ENCODE measurements at regions not wholly inside any gene's neighbourhood (a gene's known extent, or its start where the extent isn't known, plus 50 kb on each side); places are given as distances from the start of the nearest gene placed in this dataset.

DNA sequence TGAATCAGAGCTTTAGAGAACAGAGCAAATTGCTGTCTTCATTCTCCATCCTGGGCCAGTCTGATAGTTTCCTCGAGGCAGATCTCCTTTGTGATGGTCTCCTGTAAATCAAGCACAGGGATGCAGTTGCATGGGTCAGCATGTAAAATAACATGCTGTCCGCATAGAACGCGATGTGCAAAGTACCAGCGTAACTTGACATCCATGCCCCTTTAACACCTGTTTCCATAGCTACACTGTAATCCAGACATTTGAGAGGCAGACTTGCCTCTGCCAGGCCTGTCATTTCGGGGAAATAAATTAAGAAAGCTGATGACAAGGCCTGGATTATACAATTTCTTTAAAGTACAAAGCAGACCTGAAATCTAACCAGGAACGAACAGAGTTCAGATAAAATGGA is 413.5 kb downstream of the TLE4 start:
- no peak for TF ChIP-seq POLR2A (IDR thresholded peaks at IDR 0.05; ENCODE audit: low read depth)
- TF ChIP-seq, protein P1, sequence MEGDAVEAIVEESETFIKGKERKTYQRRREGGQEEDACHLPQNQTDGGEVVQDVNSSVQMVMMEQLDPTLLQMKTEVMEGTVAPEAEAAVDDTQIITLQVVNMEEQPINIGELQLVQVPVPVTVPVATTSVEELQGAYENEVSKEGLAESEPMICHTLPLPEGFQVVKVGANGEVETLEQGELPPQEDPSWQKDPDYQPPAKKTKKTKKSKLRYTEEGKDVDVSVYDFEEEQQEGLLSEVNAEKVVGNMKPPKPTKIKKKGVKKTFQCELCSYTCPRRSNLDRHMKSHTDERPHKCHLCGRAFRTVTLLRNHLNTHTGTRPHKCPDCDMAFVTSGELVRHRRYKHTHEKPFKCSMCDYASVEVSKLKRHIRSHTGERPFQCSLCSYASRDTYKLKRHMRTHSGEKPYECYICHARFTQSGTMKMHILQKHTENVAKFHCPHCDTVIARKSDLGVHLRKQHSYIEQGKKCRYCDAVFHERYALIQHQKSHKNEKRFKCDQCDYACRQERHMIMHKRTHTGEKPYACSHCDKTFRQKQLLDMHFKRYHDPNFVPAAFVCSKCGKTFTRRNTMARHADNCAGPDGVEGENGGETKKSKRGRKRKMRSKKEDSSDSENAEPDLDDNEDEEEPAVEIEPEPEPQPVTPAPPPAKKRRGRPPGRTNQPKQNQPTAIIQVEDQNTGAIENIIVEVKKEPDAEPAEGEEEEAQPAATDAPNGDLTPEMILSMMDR (IDR thresholded peaks at IDR 0.05), result no peak
- TF ChIP-seq POLR2AphosphoS5 (IDR thresholded peaks at IDR 0.05), result no peak
- no peak for TF ChIP-seq EP300 (IDR thresholded peaks at IDR 0.05)
